GM19438 (cell line): ENCODE measurements at regions not wholly inside any gene's neighbourhood (a gene's known extent, or its start where the extent isn't known, plus 50 kb on each side); places are given as distances from the start of the nearest gene placed in this dataset.
"Not testable (repeated sequence)": the region's sequence is repeated elsewhere in the genome, so short reads cannot be mapped to it uniquely, and the experiment has no call there.

Experiments
- ATAC-seq: cut with Tn5 transposase; IDR thresholded peaks from one replicate; pipeline ENCODE4 v1.9.1; 2021; ENCODE audit warnings: low read depth; ENCODE audit not compliant: unreplicated experiment

- ATAC-seq = not testable (repeated sequence)
Measured at GRCh38 chr6:26795474-26796307, 136.1 kb upstream of the ZNF322 start.

GRCh38 chr6:26799903-26800633 lies 140.5 kb upstream of the ZNF322 start:
- not testable (repeated sequence) for ATAC-seq

- not testable (repeated sequence) for ATAC-seq
Measured at GRCh38 chr6:26803762-26804161, 144.2 kb upstream of the ZNF322 start.

- ATAC-seq = not testable (repeated sequence)
Measured at GRCh38 chr6:26811486-26812116, 152.1 kb upstream of the ZNF322 start.

- not testable (repeated sequence) for ATAC-seq
Measured at GRCh38 chr6:26818640-26819225, 159.2 kb upstream of the ZNF322 start.

GRCh38 chr6:26827965-26828364 lies 168.4 kb upstream of the ZNF322 start:
- not testable (repeated sequence) for ATAC-seq

GRCh38 chr6:26829480-26829879 lies 169.9 kb upstream of the ZNF322 start:
- not testable (repeated sequence) for ATAC-seq

GRCh38 chr6:26830992-26831391 lies 171.4 kb upstream of the ZNF322 start:
- ATAC-seq = not testable (repeated sequence)

GRCh38 chr6:26835707-26836106 lies 176.2 kb upstream of the ZNF322 start:
- ATAC-seq = not testable (repeated sequence)

- not testable (repeated sequence) for ATAC-seq
Measured at GRCh38 chr6:26836657-26837056, 177.1 kb upstream of the ZNF322 start.

GRCh38 chr6:26844823-26845222 lies 185.3 kb upstream of the ZNF322 start:
- not testable (repeated sequence) for ATAC-seq

- ATAC-seq = not testable (repeated sequence)
Measured at GRCh38 chr6:26857289-26857688, 197.7 kb upstream of the ZNF322 start.

- ATAC-seq = not testable (repeated sequence)
Measured at GRCh38 chr6:26859067-26859770, 199.7 kb upstream of the ZNF322 start.

- not testable (repeated sequence) for ATAC-seq
Measured at GRCh38 chr6:26859771-26860163, 200.2 kb upstream of the ZNF322 start.

- not testable (repeated sequence) for ATAC-seq
Measured at GRCh38 chr6:26861913-26862312, 202.4 kb upstream of the ZNF322 start.

- not testable (repeated sequence) for ATAC-seq
Measured at GRCh38 chr6:26863641-26864040, 204.1 kb upstream of the ZNF322 start.

- not testable (repeated sequence) for ATAC-seq
Measured at GRCh38 chr6:26898785-26899184, 239.2 kb upstream of the ZNF322 start.

GRCh38 chr6:26924206-26924605 lies 264.7 kb upstream of the ZNF322 start:
- not testable (repeated sequence) for ATAC-seq

- not testable (repeated sequence) for ATAC-seq
Measured at GRCh38 chr6:26928190-26928589, 268.6 kb upstream of the ZNF322 start.

- not testable (repeated sequence) for ATAC-seq
Measured at GRCh38 chr6:26937258-26937657, 277.7 kb upstream of the ZNF322 start.
